Activated B cell treated with CpG ODN at 0.5 μM for 24 hours (primary cell): ENCODE measurements at regions not wholly inside any gene's neighbourhood (a gene's known extent, or its start where the extent isn't known, plus 50 kb on each side); places are given as distances from the start of the nearest gene placed in this dataset.

ENCODE experiments used
- ATAC-seq: fragments of 200-7000 bp; cut with Tn5 transposase; one replicate; pipeline ENCODE4 v1.10.0; 2021; ENCODE audit warnings: low read depth, mild to moderate bottlenecking, moderate library complexity
- CTCF ChIA-PET: fragments of 350-600 bp; sonication (Branson Sonifier 250); formaldehyde crosslinking; loops from one replicate; lab custom pipeline; 2021; ENCODE audit warnings: antibody characterized with exemption; lab: Charles Lee
- POLR2A ChIA-PET: fragments of 350-600 bp; sonication (Branson Sonifier 250); formaldehyde crosslinking; loops from one replicate; lab custom pipeline; 2021; ENCODE audit warnings: antibody characterized with exemption; lab: Charles Lee
- DNase-seq: peaks from one replicate; pipeline ENCODE4 v3.0.0; 2022
- H3K27ac Mint-ChIP-seq: one replicate; pipeline ENCODE4 v1.8.0; 2020; ENCODE audit warnings: mixed read lengths
- H3K27me3 Mint-ChIP-seq: one replicate; pipeline ENCODE4 v1.8.0; 2021; ENCODE audit warnings: mixed read lengths
- H3K36me3 Mint-ChIP-seq: one replicate; pipeline ENCODE4 v1.8.0; 2021; ENCODE audit warnings: low read depth, mixed read lengths
- H3K4me1 Mint-ChIP-seq: one replicate; pipeline ENCODE4 v1.8.0; 2021; ENCODE audit warnings: mixed read lengths
- H3K4me3 Mint-ChIP-seq: one replicate; pipeline ENCODE4 v1.8.0; 2020; ENCODE audit warnings: mild to moderate bottlenecking, mixed read lengths
- H3K9me3 Mint-ChIP-seq: one replicate; pipeline ENCODE4 v1.8.0; 2020; ENCODE audit warnings: mixed read lengths
- CTCF ChIP-seq: fragments of 200-600 bp; IDR thresholded peaks from one replicate; pipeline ENCODE4 v1.8.0; 2022; ENCODE audit warnings: antibody characterized with exemption, mild to moderate bottlenecking
- intact Hi-C: fragments of 100-400 bp; cut with micrococcal nuclease; formaldehyde crosslinking; loops from one replicate; pipeline ENCODE4 v1.15.1; 2024

- H3K9me3 Mint-ChIP-seq, result peaks cover 2% of the 10 kb centered on the region
- ATAC-seq (no peak), DNase-seq (no peak)
- intact Hi-C loops, result no loop called here
- TF ChIP-seq CTCF, result no peak
- H3K4me1 Mint-ChIP-seq, result no peaks in the 10 kb centered on the region
- ChIA-PET POLR2A (no interaction called here), CTCF (no interaction called here)
- no peak overlapping the region for H3K27ac Mint-ChIP-seq
- no peaks in the 10 kb centered on the region for H3K36me3 Mint-ChIP-seq
- H3K4me3 Mint-ChIP-seq, result no peak overlapping the region
- no peaks in the 10 kb centered on the region for H3K27me3 Mint-ChIP-seq
These were observed 149.6 kb upstream of the CWC22 start for GRCh38 chr2:180156651-180157050.

- CTCF ChIA-PET, result no interaction called here
- DNase-seq (no peak), ATAC-seq (no peak)
- Mint-ChIP-seq H3K4me1 (no peaks in the 10 kb centered on the region), H3K27me3 (peaks cover 4% of the 10 kb centered on the region), H3K36me3 (no peaks in the 10 kb centered on the region), H3K4me3 (no peak overlapping the region), H3K9me3 (peaks cover 2% of the 10 kb centered on the region), H3K27ac (no peak overlapping the region)
- TF ChIP-seq CTCF, result no peak
- intact Hi-C loops, result no loop called here
- POLR2A ChIA-PET, result no interaction called here
These were observed 143.5 kb upstream of the CWC22 start for GRCh38 chr2:180150606-180151005.

- TF ChIP-seq CTCF, result no peak
- ATAC-seq (no peak), DNase-seq (no peak)
- CTCF ChIA-PET, result no interaction called here
- Mint-ChIP-seq H3K27ac (no peak overlapping the region), H3K9me3 (no peaks in the 10 kb centered on the region), H3K27me3 (peaks cover 7% of the 10 kb centered on the region), H3K4me3 (no peak overlapping the region), H3K4me1 (no peaks in the 10 kb centered on the region), H3K36me3 (no peaks in the 10 kb centered on the region)
- intact Hi-C loops, result no loop called here
- POLR2A ChIA-PET, result no interaction called here
These were observed 139.4 kb upstream of the CWC22 start for GRCh38 chr2:180146541-180146940.

GRCh38 chr2:180146114-180146513, 139.0 kb upstream of the CWC22 start:
- Mint-ChIP-seq H3K9me3 (no peaks in the 10 kb centered on the region), H3K4me3 (no peak overlapping the region), H3K36me3 (no peaks in the 10 kb centered on the region), H3K27ac (no peak overlapping the region), H3K4me1 (no peaks in the 10 kb centered on the region), H3K27me3 (peaks cover 7% of the 10 kb centered on the region)
- no peak for ATAC-seq
- no peak for DNase-seq
- intact Hi-C loops, result no loop called here
- TF ChIP-seq CTCF, result no peak
- ChIA-PET POLR2A (no interaction called here), CTCF (no interaction called here)

GRCh38 chr2:180145163-180145562, 138.1 kb upstream of the CWC22 start:
- H3K27me3 Mint-ChIP-seq, result peaks cover 7% of the 10 kb centered on the region
- no peaks in the 10 kb centered on the region for H3K36me3 Mint-ChIP-seq
- DNase-seq (no peak), ATAC-seq (no peak)
- POLR2A ChIA-PET, result no interaction called here
- CTCF ChIA-PET, result no interaction called here
- no peaks in the 10 kb centered on the region for H3K9me3 Mint-ChIP-seq
- H3K4me1 Mint-ChIP-seq, result no peaks in the 10 kb centered on the region
- TF ChIP-seq CTCF, result no peak
- no peak overlapping the region for H3K4me3 Mint-ChIP-seq
- intact Hi-C loops, result no loop called here
- no peak overlapping the region for H3K27ac Mint-ChIP-seq
